BLaER1 (cell line): ENCODE measurements at regions not wholly inside any gene's neighbourhood (a gene's known extent, or its start where the extent isn't known, plus 50 kb on each side); places are given as distances from the start of the nearest gene placed in this dataset.
"Not testable (repeated sequence)": the region's sequence is repeated elsewhere in the genome, so short reads cannot be mapped to it uniquely, and the experiment has no call there.

Source experiments
- H3K27ac ChIP-seq: shearing (Covaris generic); formaldehyde crosslinking; 2 replicates; pipeline ENCODE4 v1.8.1; 2022
- H3K27me3 ChIP-seq: shearing (Covaris generic); formaldehyde crosslinking; 2 replicates; pipeline ENCODE4 v1.8.1; 2022
- H3K36me3 ChIP-seq: shearing (Covaris generic); formaldehyde crosslinking; 2 replicates; pipeline ENCODE4 v1.8.1; 2022
- H3K4me1 ChIP-seq: shearing (Covaris generic); formaldehyde crosslinking; 2 replicates; pipeline ENCODE4 v1.8.1; 2022
- H3K4me2 ChIP-seq: shearing (Covaris generic); formaldehyde crosslinking; 2 replicates; pipeline ENCODE4 v1.8.1; 2022
- H3K4me3 ChIP-seq: shearing (Covaris generic); formaldehyde crosslinking; 2 replicates; pipeline ENCODE4 v1.8.1; 2022
- H3K9ac ChIP-seq: shearing (Covaris generic); formaldehyde crosslinking; 2 replicates; pipeline ENCODE4 v1.8.1; 2022
- H3K9me3 ChIP-seq: shearing (Covaris generic); formaldehyde crosslinking; 2 replicates; pipeline ENCODE4 v1.8.1; 2022
- H4K20me1 ChIP-seq: shearing (Covaris generic); formaldehyde crosslinking; 2 replicates; pipeline ENCODE4 v1.8.1; 2022
- Cebpa-rat ChIP-seq: shearing (Covaris generic); IDR thresholded peaks from 2 replicates; pipeline ENCODE4 v1.8.1; 2022

DNA sequence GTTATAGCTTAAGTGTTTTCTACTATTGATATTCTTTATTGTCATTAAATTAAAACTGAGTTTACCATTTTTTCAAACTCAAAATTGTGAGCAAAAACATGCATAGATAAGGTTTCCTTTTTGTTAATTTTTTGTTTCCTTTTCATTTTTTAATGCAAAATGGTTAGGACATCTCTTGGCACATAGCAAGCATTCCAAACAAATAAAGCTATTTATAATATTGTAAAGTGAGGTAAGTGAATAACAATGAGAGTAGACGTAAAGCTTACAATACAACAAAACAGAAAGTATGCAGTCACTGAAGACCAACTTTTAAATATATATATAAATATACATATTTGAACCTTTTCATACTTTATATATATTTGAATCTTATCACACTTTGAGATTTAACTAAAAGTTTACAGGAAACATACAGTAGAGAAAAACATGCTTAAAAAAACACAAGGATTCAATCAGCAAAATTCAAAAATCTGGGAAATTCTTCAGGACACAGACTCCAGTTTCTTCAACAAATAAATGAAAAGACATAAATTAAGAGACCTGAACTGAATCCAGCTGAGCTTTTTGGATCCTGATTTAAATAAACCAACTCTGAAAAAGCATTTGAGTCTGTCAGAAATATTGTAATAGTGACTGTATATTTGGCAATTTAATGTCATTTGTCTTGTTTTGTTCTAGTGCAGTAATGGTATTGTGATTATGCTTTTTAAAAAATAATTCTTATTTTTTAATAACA, 67.5 kb upstream of the SAMSN1 start:
- no peak overlapping the region for H3K9ac ChIP-seq
- no peaks in the 10 kb centered on the region; the same call in 1 of the 2 replicates for H3K9me3 ChIP-seq
- no peak overlapping the region for H3K4me2 ChIP-seq
- H3K27me3 ChIP-seq = no peaks in the 10 kb centered on the region
- peaks cover 9% of the 10 kb centered on the region for H3K4me1 ChIP-seq
- TF ChIP-seq Cebpa-rat = no peak
- H4K20me1 ChIP-seq = no peaks in the 10 kb centered on the region
- no peaks in the 10 kb centered on the region for H3K36me3 ChIP-seq
- no peak overlapping the region for H3K27ac ChIP-seq
- no peak overlapping the region for H3K4me3 ChIP-seq

DNA sequence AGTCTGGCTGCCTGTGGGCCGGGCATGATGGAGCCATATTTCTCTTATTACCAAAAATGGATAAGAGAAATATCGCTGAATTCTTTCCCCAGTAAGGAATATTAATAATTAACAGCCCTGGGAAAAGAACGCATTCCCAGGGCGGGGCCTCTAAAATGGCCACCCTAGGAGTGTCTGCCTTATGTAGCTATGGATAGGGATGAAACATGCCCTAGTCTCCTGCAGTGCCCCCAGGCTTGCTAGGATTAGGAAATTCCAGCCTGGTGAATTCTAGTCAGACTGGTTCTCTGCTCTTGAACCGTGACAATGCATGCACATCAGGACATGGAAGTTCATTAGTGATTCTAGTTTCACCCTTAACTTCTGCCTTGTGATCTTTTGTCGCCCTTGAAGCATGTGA, 64.0 kb upstream of the SAMSN1 start:
- not testable (repeated sequence) for H3K4me2 ChIP-seq, H4K20me1 ChIP-seq, H3K9ac ChIP-seq, H3K27me3 ChIP-seq, H3K9me3 ChIP-seq, H3K4me1 ChIP-seq, H3K27ac ChIP-seq, H3K4me3 ChIP-seq, H3K36me3 ChIP-seq

DNA sequence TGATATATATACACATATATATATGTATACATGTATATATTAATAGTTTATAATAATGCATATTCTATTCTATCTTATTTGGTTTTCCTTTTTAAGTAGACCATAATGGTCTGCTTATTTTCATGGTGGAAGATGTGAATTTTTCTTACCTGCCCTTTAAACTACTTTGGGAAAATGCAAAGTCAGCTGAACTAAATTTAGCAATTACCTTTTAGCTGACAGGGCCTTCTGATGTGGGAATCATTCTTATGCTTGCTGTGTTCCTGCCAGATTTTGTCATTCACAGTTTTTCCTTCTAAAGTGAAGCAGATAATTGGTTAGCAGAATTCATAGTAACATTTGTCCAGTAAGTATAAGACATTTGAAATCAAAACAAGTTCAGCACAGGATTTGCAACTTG, 63.2 kb upstream of the SAMSN1 start:
- no peak for TF ChIP-seq Cebpa-rat
- Histone ChIP-seq H3K36me3 (no peaks in the 10 kb centered on the region), H3K9me3 (no peaks in the 10 kb centered on the region; the same call in 1 of the 2 replicates), H3K4me2 (no peak overlapping the region), H3K27me3 (no peaks in the 10 kb centered on the region), H3K9ac (no peak overlapping the region), H3K4me3 (no peak overlapping the region), H3K27ac (no peak overlapping the region), H4K20me1 (no peaks in the 10 kb centered on the region), H3K4me1 (no peaks in the 10 kb centered on the region)

DNA sequence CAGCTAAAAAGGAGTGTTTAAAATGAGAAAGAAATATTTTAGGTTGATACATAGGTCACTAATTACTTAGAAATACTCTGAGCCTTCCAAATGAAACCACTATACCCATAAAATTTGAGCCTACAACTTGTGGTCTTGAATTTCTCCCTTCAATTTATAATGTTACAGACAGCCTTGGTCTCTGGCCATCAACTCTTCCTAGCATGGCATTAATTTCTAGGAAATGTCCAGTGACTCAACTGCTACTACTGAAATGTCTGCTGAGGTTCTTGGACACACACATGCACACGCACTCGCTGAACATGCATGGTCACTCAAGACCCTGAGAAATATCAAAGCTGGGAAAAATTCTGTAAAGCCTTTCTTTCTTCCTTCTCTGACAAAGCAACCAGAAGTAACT, 61.1 kb upstream of the SAMSN1 start:
- H3K27ac ChIP-seq = no peak overlapping the region
- no peak overlapping the region for H3K4me2 ChIP-seq
- no peaks in the 10 kb centered on the region for H3K4me1 ChIP-seq
- no peak overlapping the region for H3K9ac ChIP-seq
- no peaks in the 10 kb centered on the region for H3K27me3 ChIP-seq
- H3K9me3 ChIP-seq = no peaks in the 10 kb centered on the region; the same call in 1 of the 2 replicates
- no peak for TF ChIP-seq Cebpa-rat
- H4K20me1 ChIP-seq = no peaks in the 10 kb centered on the region
- no peaks in the 10 kb centered on the region for H3K36me3 ChIP-seq
- H3K4me3 ChIP-seq = no peak overlapping the region

DNA sequence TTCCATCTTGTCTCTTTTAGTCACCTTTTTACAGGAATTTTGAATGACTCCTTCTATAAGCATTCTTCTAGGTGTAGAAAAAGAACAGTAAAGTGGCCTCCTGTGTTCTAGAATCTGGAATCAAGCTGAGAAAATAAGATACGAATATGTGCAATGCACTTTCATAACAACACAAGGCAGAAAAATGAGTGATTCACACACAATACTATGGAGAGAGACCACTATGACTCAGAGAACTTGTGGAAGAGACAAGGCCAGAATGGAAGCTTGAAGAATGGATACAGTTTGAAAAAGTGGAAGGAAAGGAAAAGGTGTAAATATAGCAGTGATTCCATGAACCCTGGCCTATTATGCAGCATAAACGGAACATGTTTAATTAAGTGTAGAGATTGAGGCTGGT, 57.1 kb upstream of the SAMSN1 start:
- Histone ChIP-seq H3K4me2 (no peak overlapping the region), H3K27me3 (no peaks in the 10 kb centered on the region), H4K20me1 (no peaks in the 10 kb centered on the region), H3K36me3 (no peaks in the 10 kb centered on the region), H3K9me3 (no peaks in the 10 kb centered on the region), H3K9ac (no peak overlapping the region), H3K4me1 (no peaks in the 10 kb centered on the region), H3K27ac (no peak overlapping the region), H3K4me3 (no peak overlapping the region)
- TF ChIP-seq Cebpa-rat = no peak

DNA sequence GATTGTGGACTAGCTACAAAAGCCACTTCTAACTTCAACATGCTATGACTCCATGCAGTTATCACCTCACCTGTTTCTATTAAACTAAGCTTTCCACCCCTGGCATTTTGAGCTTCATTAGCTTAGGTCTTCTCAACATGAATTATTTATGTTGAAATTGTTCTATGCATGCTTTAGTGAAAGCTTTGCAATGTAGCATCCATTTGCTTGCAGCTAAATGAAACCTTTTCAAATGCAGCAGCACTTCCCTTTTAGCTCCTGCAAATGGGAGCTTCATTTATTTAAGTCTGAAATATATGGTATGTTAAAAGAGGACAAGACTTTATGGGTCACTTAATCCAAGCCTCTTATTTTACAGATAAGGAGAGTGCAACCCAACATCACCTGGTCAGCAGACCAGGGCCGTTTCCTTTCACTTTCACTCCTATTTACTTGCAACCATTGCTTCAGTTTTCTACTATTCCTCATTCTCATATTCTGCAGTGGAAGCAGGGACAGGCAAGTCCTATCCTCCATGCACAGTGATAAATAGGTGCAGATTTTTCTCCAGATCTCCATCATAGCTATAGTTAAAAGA, 56.4 kb upstream of the SAMSN1 start:
- H3K9ac ChIP-seq = no peak overlapping the region
- H3K27ac ChIP-seq = no peak overlapping the region
- H3K27me3 ChIP-seq = no peaks in the 10 kb centered on the region
- no peaks in the 10 kb centered on the region for H4K20me1 ChIP-seq
- no peaks in the 10 kb centered on the region for H3K36me3 ChIP-seq
- no peak overlapping the region for H3K4me3 ChIP-seq
- H3K4me1 ChIP-seq = no peaks in the 10 kb centered on the region
- no peak overlapping the region for H3K4me2 ChIP-seq
- no peaks in the 10 kb centered on the region for H3K9me3 ChIP-seq
- TF ChIP-seq Cebpa-rat = no peak

DNA sequence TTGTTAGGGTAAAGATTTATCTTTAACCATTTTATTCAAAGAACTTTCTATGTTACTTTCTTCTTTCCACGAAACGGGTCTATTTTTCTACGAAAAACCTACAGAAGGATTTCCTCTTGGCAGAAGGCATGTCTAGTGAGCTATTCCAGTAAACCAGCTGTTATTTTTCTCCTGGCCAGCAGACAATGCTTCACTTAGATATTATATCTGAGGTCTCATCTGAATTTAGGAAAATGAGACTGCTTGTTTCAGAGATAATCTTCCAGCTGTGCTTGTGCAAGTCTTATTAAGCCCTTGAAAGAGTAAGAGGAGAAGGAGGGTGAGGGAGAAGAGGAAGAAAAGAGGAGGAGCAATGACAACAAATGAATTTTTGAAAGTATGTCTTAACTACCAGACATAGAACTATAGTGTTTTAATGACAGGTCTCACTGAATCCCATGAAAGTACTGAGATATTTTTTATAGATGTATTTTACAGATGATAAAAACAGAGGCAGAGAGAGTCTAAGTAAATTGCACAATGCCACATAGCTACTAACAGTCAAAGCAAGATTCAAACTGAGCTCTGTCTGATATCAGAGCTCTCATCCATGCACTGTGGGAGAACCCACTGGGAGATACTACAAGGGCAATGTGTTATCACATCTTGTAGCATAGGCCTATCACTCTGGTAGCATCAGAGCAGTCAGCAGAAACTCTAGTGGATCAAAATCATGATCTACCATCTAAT, 54.6 kb upstream of the SAMSN1 start:
- H3K27me3 ChIP-seq = no peaks in the 10 kb centered on the region
- TF ChIP-seq Cebpa-rat = no peak
- H3K4me3 ChIP-seq = no peak overlapping the region
- H3K4me2 ChIP-seq = no peak overlapping the region
- no peaks in the 10 kb centered on the region for H3K36me3 ChIP-seq
- H3K9ac ChIP-seq = no peak overlapping the region
- H4K20me1 ChIP-seq = no peaks in the 10 kb centered on the region
- H3K27ac ChIP-seq = no peak overlapping the region
- H3K4me1 ChIP-seq = no peaks in the 10 kb centered on the region
- no peaks in the 10 kb centered on the region for H3K9me3 ChIP-seq

DNA sequence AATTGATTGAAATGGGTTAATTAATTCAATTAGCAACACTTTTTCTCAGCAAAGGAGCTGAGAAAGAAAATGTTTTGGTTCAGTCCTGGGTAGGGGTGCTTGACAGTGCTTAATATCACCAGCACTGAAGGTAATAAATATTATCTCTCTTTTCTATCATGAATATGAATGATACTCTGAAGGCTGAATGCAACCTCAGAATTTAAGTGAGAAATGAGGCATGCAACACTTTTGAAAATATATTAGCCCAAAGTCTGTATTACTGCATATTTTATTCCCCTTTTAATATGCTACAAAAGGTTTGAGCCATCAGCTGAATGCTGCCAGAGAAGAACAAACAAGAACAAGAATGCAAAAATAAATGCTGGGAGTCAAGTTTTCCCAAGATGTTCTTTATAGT, 52.0 kb upstream of the SAMSN1 start:
- H4K20me1 ChIP-seq = no peaks in the 10 kb centered on the region
- H3K36me3 ChIP-seq = no peaks in the 10 kb centered on the region
- H3K9ac ChIP-seq = no peak overlapping the region
- H3K27me3 ChIP-seq = no peaks in the 10 kb centered on the region
- H3K4me3 ChIP-seq = no peak overlapping the region
- no peaks in the 10 kb centered on the region for H3K4me1 ChIP-seq
- no peaks in the 10 kb centered on the region for H3K9me3 ChIP-seq
- H3K4me2 ChIP-seq = no peak overlapping the region
- no peak overlapping the region for H3K27ac ChIP-seq
- TF ChIP-seq Cebpa-rat = no peak
